Prostate gland (tissue), 2 donors: ENCODE measurements at regions not wholly inside any gene's neighbourhood (a gene's known extent, or its start where the extent isn't known, plus 50 kb on each side); places are given as distances from the start of the nearest gene placed in this dataset.

Experiments used
- DNase-seq: peaks from one replicate; pipeline ENCODE4 v3.0.0-alpha.2; 2019; ENCODE audit warnings: low spot score
- H3K27ac ChIP-seq, 2 donors: fragments of 200-600 bp; sonication (generic); 2 replicates each; pipeline ENCODE4 v1.5.1; 2017 to 2019
- H3K27me3 ChIP-seq: fragments of 200-600 bp; sonication (generic); replicated peaks from 2 replicates; pipeline ENCODE4 v1.5.1; 2019; ENCODE audit not compliant: insufficient read depth
- H3K36me3 ChIP-seq, 2 donors: fragments of 200-600 bp; sonication (generic); 1 replicate in 1 of 2; 2 replicates in 1 of 2; pipeline versions ENCODE4 v1.5.1 to v1.8.1; 2017 to 2019
- H3K4me1 ChIP-seq: fragments of 200-600 bp; sonication (generic); replicated peaks from 2 replicates; pipeline ENCODE4 v1.5.1; 2019
- H3K4me3 ChIP-seq, 2 donors: fragments of 200-600 bp; sonication (generic); 2 replicates each; pipeline ENCODE4 v1.5.1; 2017 to 2019
- H3K9me3 ChIP-seq: fragments of 200-600 bp; sonication (generic); 2 replicates; pipeline ENCODE4 v1.5.1; 2017
- CTCF ChIP-seq, 4 experiments: fragments of 200-600 bp in 2 of 4; fragments of 450-650 bp in 2 of 4; sonication (generic) in 2 of 4; IDR thresholded peaks; 1 replicate in 3 of 4; 2 replicates in 1 of 4; pipeline ENCODE4 v1.5.1; 2016 to 2019; ENCODE audit warnings: antibody characterized with exemption in 4 of 4, mild to moderate bottlenecking in 2 of 4, moderate library complexity in 2 of 4
- POLR2A ChIP-seq: fragments of 450-650 bp; IDR thresholded peaks from one replicate; pipeline ENCODE4 v1.6.1; 2016; ENCODE audit warnings: antibody characterized with exemption, mild to moderate bottlenecking
- POLR2AphosphoS5 ChIP-seq: sonication (generic); formaldehyde crosslinking; IDR thresholded peaks from one replicate; pipeline ENCODE4 v1.6.1; 2017; ENCODE audit warnings: antibody characterized with exemption
- WGBS: methylation state at CpG from one replicate; pipeline ENCODE4 v1.1.5; 2018; 5-methylcytosine and 5-hydroxymethylcytosine counted together
- intact Hi-C: fragments of 100-400 bp; cut with DNase I; formaldehyde crosslinking; loops from one replicate; pipeline ENCODE4 v1.14.2; 2022

DNA sequence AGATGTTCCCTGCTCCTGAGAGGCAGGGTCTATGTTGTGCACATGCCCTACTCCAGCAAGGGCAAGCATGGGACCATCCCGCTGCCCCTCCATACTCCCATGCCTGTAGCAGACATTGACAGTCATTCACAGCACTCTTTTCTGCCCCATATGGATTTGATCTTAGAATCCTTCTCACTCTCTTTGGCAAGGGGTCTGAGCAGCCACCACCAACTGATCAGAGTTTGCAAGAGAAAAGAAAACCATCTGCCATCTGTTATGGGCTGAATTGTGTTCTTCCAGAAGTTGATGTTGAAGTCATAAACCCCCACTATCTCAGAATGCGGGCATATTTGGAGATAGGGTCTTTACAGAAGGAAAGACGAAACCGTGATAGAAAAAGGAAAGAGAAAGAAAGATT, 315.1 kb upstream of the CLINT1 start:
- Histone ChIP-seq H3K27me3 (no peaks in the 10 kb centered on the region), H3K4me3 (no peak overlapping the region), H3K4me1 (peaks cover 4% of the 10 kb centered on the region), H3K27ac (no peak overlapping the region), H3K36me3 (no peaks in the 10 kb centered on the region), H3K9me3 (no peaks in the 10 kb centered on the region)
- TF ChIP-seq POLR2AphosphoS5 (no peak), POLR2A (no peak), CTCF (IDR thresholded peaks at IDR 0.05) (no peak)
- WGBS, result 98% methylated on average over 4 of the region's 4 CpGs
- no peak for DNase-seq
- intact Hi-C loops, result loop anchor here (10.0 kb wide), 1 partner anchor 359 kb away; no protein-coding TSS in a partner anchor

DNA sequence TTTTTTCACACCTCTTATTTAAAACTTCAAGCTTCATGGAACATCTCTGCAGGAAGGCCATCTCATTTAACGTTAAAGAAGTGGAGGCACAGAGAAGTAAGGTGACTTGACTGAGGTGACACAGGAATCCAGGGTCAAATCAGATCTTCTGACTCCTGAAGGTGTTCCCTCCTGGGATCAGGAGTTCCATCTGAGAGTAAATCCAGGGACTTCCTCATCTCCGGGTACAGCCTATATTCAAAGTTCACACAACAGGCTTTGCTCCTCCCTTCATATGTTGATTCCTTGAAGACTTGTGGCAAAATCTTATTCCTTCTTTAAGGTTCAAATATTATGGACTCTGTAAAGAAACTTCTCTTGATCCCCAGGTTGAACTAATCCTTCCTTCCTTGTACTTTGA, 313.1 kb upstream of the CLINT1 start:
- Histone ChIP-seq H3K27me3 (no peaks in the 10 kb centered on the region), H3K27ac (no peak overlapping the region), H3K36me3 (no peaks in the 10 kb centered on the region), H3K9me3 (no peaks in the 10 kb centered on the region), H3K4me1 (peaks cover 4% of the 10 kb centered on the region), H3K4me3 (no peak overlapping the region)
- intact Hi-C loops, result loop anchor here (10.0 kb wide), 1 partner anchor 357 kb away; no protein-coding TSS in a partner anchor
- DNase-seq, result no peak
- WGBS, result 79% methylated on average over 2 of the region's 2 CpGs
- no peak for TF ChIP-seq POLR2A
- TF ChIP-seq CTCF (IDR thresholded peaks at IDR 0.05), result no peak
- no peak for TF ChIP-seq POLR2AphosphoS5

DNA sequence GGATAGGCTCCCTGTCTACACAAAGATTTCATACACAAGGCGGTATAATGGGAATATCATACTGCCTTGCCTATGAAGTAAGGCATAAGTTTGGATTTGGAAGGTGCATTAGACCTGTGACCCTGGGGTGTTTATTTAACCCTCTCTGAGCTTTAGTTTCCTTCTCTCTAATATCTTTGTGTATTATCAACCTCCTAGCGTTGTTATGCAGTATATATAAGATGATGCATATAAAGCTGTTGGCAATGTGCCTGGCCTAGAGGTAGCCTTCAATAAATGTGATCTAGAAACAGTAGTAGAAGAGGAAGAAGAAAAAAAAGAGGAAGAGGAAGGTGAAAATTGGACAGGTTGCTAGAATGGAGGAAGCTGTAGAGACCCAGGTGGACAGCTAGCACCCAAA, 311.6 kb upstream of the CLINT1 start:
- no peak for DNase-seq
- no peak overlapping the region for H3K4me3 ChIP-seq
- no peaks in the 10 kb centered on the region for H3K27me3 ChIP-seq
- 82% methylated on average over 2 of the region's 2 CpGs for WGBS
- intact Hi-C loops, result loop anchor here (10.0 kb wide), 1 partner anchor 356 kb away; no protein-coding TSS in a partner anchor
- H3K27ac ChIP-seq, result no peak overlapping the region
- no peaks in the 10 kb centered on the region for H3K9me3 ChIP-seq
- no peak for TF ChIP-seq POLR2A
- no peak for TF ChIP-seq CTCF (IDR thresholded peaks at IDR 0.05)
- no peak for TF ChIP-seq POLR2AphosphoS5
- H3K36me3 ChIP-seq, result no peaks in the 10 kb centered on the region
- no peaks in the 10 kb centered on the region for H3K4me1 ChIP-seq

- no peak for TF ChIP-seq POLR2A
- no peak for TF ChIP-seq POLR2AphosphoS5
- no peak for TF ChIP-seq CTCF (IDR thresholded peaks at IDR 0.05)
- no peaks in the 10 kb centered on the region for H3K4me1 ChIP-seq
- DNase-seq, result no peak
- H3K36me3 ChIP-seq, result no peaks in the 10 kb centered on the region
- no peak overlapping the region for H3K27ac ChIP-seq
- 81% methylated on average over 3 of the region's 3 CpGs for WGBS
- no peaks in the 10 kb centered on the region for H3K27me3 ChIP-seq
- intact Hi-C loops, result loop anchor here (10.0 kb wide), 1 partner anchor 355 kb away; no protein-coding TSS in a partner anchor
- no peaks in the 10 kb centered on the region for H3K9me3 ChIP-seq
- no peak overlapping the region for H3K4me3 ChIP-seq
Measured at GRCh38 chr5:158170060-158170459, 311.1 kb upstream of the CLINT1 start.

DNA sequence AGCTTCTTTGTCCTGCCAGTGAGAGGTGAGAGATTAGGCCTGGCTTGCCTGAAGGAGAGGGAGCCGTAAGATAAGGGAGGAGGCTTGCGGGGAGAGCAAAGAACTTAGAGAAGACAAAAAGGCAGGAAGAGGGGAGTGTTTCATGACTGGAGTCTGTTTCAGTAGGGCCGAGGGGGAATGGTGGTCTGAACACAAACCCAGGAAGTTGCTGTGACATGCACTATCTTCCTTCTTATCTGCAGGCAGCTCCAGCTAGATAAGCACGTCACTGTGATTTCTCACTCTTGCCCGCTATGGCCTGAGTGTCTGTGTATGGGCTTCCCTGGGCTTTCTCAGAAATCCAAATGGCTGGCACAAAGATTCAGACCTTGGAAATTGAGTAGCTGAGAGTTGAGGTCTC, 307.5 kb upstream of the CLINT1 start:
- Histone ChIP-seq H3K27ac (no peak overlapping the region), H3K9me3 (no peaks in the 10 kb centered on the region), H3K36me3 (no peaks in the 10 kb centered on the region), H3K4me1 (no peaks in the 10 kb centered on the region), H3K27me3 (no peaks in the 10 kb centered on the region), H3K4me3 (no peak overlapping the region)
- TF ChIP-seq POLR2A (no peak), POLR2AphosphoS5 (no peak), CTCF (IDR thresholded peaks at IDR 0.05) (no peak)
- no peak for DNase-seq
- intact Hi-C loops, result no loop called here
- 79% methylated on average over 5 of the region's 5 CpGs for WGBS
